Right lobe of liver (tissue), 4 donors: ENCODE measurements at regions not wholly inside any gene's neighbourhood (a gene's known extent, or its start where the extent isn't known, plus 50 kb on each side); places are given as distances from the start of the nearest gene placed in this dataset.

ENCODE experiments used
- POLR2A ChIP-seq: fragments of 450-650 bp; IDR thresholded peaks from one replicate; pipeline ENCODE4 v1.6.1; 2017; ENCODE audit warnings: antibody characterized with exemption, mild to moderate bottlenecking
- TF ChIP-seq, protein P1 (sequence below), 4 donors: fragments of 200-600 bp in 3 of 4; fragments of 450-650 bp in 1 of 4; IDR thresholded peaks; one replicate each; pipeline versions ENCODE4 v1.5.1 to v1.8.0; 2016 to 2022; ENCODE audit warnings: antibody characterized with exemption in 4 of 4, mild to moderate bottlenecking in 2 of 4
- donor health status: DM: no; HTN: no; CAD: no.
- donor health status: DM: no; HTN: no; CAD: no.
- donor health status: DM: no; HTN: yes; CAD: no.

DNA sequence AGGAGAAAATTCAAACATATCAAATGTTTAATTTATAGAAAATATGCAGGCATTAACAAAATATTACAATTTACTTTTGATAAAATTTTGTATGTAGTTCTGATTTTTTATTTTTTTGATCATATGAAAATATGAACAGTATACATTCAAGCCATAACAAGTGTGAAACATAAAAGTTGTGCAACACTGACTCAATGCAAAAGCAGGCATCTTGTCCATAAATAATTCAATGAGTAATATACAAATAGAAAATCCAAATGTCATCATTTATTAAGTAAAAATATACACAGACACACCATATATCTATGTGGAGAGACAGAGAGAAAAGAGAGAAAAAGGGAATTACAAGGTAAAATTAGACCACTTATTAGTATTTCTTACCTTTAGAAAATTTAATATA lies 1183.9 kb downstream of the SLITRK1 start:
- TF ChIP-seq, protein P1, sequence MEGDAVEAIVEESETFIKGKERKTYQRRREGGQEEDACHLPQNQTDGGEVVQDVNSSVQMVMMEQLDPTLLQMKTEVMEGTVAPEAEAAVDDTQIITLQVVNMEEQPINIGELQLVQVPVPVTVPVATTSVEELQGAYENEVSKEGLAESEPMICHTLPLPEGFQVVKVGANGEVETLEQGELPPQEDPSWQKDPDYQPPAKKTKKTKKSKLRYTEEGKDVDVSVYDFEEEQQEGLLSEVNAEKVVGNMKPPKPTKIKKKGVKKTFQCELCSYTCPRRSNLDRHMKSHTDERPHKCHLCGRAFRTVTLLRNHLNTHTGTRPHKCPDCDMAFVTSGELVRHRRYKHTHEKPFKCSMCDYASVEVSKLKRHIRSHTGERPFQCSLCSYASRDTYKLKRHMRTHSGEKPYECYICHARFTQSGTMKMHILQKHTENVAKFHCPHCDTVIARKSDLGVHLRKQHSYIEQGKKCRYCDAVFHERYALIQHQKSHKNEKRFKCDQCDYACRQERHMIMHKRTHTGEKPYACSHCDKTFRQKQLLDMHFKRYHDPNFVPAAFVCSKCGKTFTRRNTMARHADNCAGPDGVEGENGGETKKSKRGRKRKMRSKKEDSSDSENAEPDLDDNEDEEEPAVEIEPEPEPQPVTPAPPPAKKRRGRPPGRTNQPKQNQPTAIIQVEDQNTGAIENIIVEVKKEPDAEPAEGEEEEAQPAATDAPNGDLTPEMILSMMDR (IDR thresholded peaks at IDR 0.05) = no peak
- no peak for TF ChIP-seq POLR2A
